A673 (cell line): ENCODE measurements at regions not wholly inside any gene's neighbourhood (a gene's known extent, or its start where the extent isn't known, plus 50 kb on each side); places are given as distances from the start of the nearest gene placed in this dataset.

Source experiments
- EZH2 ChIP-seq: fragments of 200-600 bp; sonication (generic); IDR thresholded peaks from 2 replicates; pipeline ENCODE4 v1.6.1; 2017; ENCODE audit warnings: borderline replicate concordance, low read depth, mild to moderate bottlenecking, mixed read lengths, antibody characterized with exemption, low read length; ENCODE audit not compliant: poor library complexity, severe bottlenecking
- TF ChIP-seq, protein P1 (sequence below): fragments of 300-800, 200-600 bp; sonication (generic); conservative IDR thresholded peaks from 2 replicates; pipeline ENCODE4 v1.5.1; 2017; ENCODE audit warnings: low read depth, mild to moderate bottlenecking, antibody characterized with exemption, low read length, moderate library complexity, mixed read lengths

GRCh38 chr7:113179313-113179712 is 61.0 kb upstream of the SMIM30 start:
- no peak for TF ChIP-seq EZH2
- TF ChIP-seq, protein P1, sequence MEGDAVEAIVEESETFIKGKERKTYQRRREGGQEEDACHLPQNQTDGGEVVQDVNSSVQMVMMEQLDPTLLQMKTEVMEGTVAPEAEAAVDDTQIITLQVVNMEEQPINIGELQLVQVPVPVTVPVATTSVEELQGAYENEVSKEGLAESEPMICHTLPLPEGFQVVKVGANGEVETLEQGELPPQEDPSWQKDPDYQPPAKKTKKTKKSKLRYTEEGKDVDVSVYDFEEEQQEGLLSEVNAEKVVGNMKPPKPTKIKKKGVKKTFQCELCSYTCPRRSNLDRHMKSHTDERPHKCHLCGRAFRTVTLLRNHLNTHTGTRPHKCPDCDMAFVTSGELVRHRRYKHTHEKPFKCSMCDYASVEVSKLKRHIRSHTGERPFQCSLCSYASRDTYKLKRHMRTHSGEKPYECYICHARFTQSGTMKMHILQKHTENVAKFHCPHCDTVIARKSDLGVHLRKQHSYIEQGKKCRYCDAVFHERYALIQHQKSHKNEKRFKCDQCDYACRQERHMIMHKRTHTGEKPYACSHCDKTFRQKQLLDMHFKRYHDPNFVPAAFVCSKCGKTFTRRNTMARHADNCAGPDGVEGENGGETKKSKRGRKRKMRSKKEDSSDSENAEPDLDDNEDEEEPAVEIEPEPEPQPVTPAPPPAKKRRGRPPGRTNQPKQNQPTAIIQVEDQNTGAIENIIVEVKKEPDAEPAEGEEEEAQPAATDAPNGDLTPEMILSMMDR = no peak
